SH-SY5Y (cell line): ENCODE measurements at regions not wholly inside any gene's neighbourhood (a gene's known extent, or its start where the extent isn't known, plus 50 kb on each side); places are given as distances from the start of the nearest gene placed in this dataset.

ENCODE experiments used
- GATA2 ChIP-seq: IDR thresholded peaks from 2 replicates; pipeline ENCODE4 v1.6.1; 2011; ENCODE audit warnings: mild to moderate bottlenecking, low read depth, low read length
- GATA3 ChIP-seq: IDR thresholded peaks from 2 replicates; pipeline ENCODE4 v1.6.1; 2011; ENCODE audit warnings: low read depth, mild to moderate bottlenecking, low read length, moderate library complexity

DNA sequence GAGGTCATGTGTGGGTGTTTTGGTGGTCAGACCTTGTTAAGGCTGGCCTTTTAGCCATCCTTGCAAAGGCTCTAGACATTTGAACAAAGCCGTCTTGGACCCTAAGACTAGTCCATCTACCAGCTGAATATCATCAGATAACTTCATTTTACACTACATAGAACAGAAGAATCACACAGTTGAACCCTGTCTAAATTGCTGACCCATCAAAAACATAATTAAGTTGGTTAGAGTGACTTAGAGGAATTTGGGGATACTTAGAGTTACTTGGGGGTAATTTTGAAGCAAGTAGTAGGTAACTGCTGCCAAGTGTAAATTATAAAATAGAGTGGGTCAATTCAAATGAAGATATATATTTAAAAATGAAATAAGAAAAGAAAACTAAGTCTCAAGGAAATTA is 102.9 kb upstream of the ADGRL4 start:
- TF ChIP-seq GATA2 = no peak
- TF ChIP-seq GATA3 = no peak

GRCh38 chr1:79105500-79105899 is 99.0 kb upstream of the ADGRL4 start:
- no peak for TF ChIP-seq GATA3
- TF ChIP-seq GATA2 = no peak

- TF ChIP-seq GATA3 (no peak), GATA2 (no peak)
Observed at GRCh38 chr1:79104617-79105016, 98.1 kb upstream of the ADGRL4 start.

GRCh38 chr1:79100385-79100784 is 93.9 kb upstream of the ADGRL4 start:
- no peak for TF ChIP-seq GATA2
- no peak for TF ChIP-seq GATA3

- TF ChIP-seq GATA2 (no peak), GATA3 (no peak)
Observed at GRCh38 chr1:79090985-79091384, 84.5 kb upstream of the ADGRL4 start.

- TF ChIP-seq GATA2 (no peak), GATA3 (no peak)
Observed at GRCh38 chr1:79089946-79090345, 83.4 kb upstream of the ADGRL4 start.

DNA sequence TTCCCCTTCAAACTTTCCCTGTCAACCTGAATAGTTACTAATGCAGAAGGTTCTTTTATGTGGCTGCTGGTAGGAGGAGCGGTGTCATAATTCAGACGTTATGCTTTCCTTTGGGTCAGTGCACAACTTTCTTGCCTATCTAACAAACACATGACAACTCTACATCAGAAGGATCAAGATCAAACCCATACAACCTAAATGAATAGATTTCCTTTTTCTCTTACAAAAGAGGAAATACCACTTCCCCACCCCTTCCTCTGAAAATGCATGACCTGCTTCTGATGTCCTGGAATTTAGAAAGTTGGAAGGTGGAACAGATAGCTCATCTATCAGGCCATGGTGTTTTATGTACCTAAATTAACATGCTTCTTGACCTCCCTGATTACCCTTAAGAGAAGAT is 75.7 kb upstream of the ADGRL4 start:
- TF ChIP-seq GATA2 = no peak
- TF ChIP-seq GATA3 = no peak

GRCh38 chr1:79079770-79080169 is 73.2 kb upstream of the ADGRL4 start:
- no peak for TF ChIP-seq GATA2
- TF ChIP-seq GATA3 = no peak

DNA sequence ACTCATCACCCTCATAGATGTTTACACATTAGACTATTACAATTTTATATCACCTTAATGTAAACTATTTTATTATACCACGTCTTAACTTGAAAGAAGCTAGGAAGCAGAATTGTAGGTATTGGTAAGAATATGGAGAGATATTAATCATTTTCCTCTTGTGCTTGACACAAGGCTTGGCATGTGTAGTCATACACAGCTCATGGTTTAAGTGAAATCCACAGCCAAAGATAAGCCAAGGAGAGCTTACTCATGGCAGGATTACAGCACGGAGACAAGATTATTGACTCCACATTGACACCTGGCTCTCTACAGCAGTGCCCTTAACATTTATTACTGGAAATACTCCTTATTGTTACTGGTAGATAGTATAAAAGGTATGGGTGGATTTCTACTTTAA is 68.4 kb upstream of the ADGRL4 start:
- no peak for TF ChIP-seq GATA3
- TF ChIP-seq GATA2 = no peak

GRCh38 chr1:79069828-79070227 is 63.3 kb upstream of the ADGRL4 start:
- TF ChIP-seq GATA3 = no peak
- TF ChIP-seq GATA2 = no peak

DNA sequence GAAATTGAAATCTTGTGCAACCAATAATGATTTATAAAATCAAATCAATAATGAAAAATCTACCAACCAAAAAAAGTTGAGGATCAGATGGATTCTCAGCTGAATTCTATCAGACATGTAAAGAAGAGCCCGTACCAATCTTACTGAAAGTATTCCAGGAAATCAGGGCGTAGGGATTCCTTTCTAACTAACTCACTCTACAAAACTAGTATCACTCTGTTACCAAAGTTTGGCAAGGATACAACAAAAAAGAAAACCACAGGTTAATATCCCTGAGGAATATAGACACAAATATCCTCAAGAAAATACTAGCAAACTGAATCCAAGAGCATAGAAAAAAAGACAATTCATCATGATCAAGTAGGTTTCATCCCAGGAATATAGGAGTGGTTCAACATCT is 52.8 kb upstream of the ADGRL4 start:
- TF ChIP-seq GATA2 (no peak), GATA3 (no peak)
